PC-3 (cell line): ENCODE measurements at regions not wholly inside any gene's neighbourhood (a gene's known extent, or its start where the extent isn't known, plus 50 kb on each side); places are given as distances from the start of the nearest gene placed in this dataset.

ENCODE experiments used
- ATAC-seq: fragments of 200-7000 bp; cut with Tn5 transposase; 2 replicates; pipeline ENCODE4 v1.9.1; 2020; ENCODE audit warnings: mild to moderate bottlenecking, moderate library complexity
- BruUV-seq: library from RNA; stranded (reverse); fragments of 400-500 nt; replicated peaks from 2 replicates; lab custom pipeline; 2021; lab: Mats Ljungman, UMichigan
- CTCF ChIA-PET: fragments of 300-600 bp; sonication (Branson Sonifier 250); formaldehyde crosslinking; loops from one replicate; lab custom pipeline; 2022; ENCODE audit warnings: antibody characterized with exemption; lab: Charles Lee
- POLR2A ChIA-PET: fragments of 300-600 bp; sonication (Branson Sonifier 250); formaldehyde crosslinking; loops from one replicate; lab custom pipeline; 2022; ENCODE audit warnings: antibody characterized with exemption; ENCODE audit not compliant: unreplicated experiment; lab: Charles Lee
- DNase-seq: peaks from one replicate; pipeline ENCODE4 v3.0.0-alpha.2; 2015
- H2AFZ ChIP-seq: fragments of 300-600 bp; sonication (generic); 2 replicates; pipeline ENCODE4 v1.6.0; 2016; ENCODE audit warnings: antibody characterized with exemption, low read length
- H3F3A ChIP-seq: fragments of 300-600 bp; sonication (generic); one replicate; pipeline ENCODE4 v1.6.0; 2017; ENCODE audit warnings: antibody characterized with exemption, low read length, control low read depth, mild to moderate bottlenecking; ENCODE audit not compliant: unreplicated experiment
- H3K27ac ChIP-seq: fragments of 300-600 bp; sonication (generic); 2 replicates; pipeline ENCODE4 v1.5.1; 2016; ENCODE audit warnings: mild to moderate bottlenecking, low read length
- H3K27me3 ChIP-seq: fragments of 300-600 bp; sonication (generic); 2 replicates; pipeline ENCODE4 v1.6.1; 2016; ENCODE audit warnings: low read length, mixed read lengths
- H3K36me3 ChIP-seq: fragments of 300-600 bp; sonication (generic); 2 replicates; pipeline ENCODE4 v1.6.1; 2016; ENCODE audit warnings: low read depth, mixed run types, low read length, mixed read lengths
- H3K4me1 ChIP-seq: fragments of 300-600 bp; sonication (generic); 2 replicates; pipeline ENCODE4 v1.5.1; 2016; ENCODE audit warnings: low read length; ENCODE audit not compliant: insufficient read depth
- H3K4me2 ChIP-seq: fragments of 300-600 bp; sonication (generic); 2 replicates; pipeline ENCODE4 v1.6.0; 2016; ENCODE audit warnings: low read length
- H3K4me3 ChIP-seq: fragments of 300-600 bp; sonication (generic); 2 replicates; pipeline ENCODE4 v1.5.1; 2016; ENCODE audit warnings: mild to moderate bottlenecking, low read length, mixed read lengths
- H3K79me2 ChIP-seq: fragments of 300-600 bp; sonication (generic); 2 replicates; pipeline ENCODE4 v1.6.1; 2017; ENCODE audit warnings: low read length, mixed read lengths
- H3K9ac ChIP-seq: fragments of 300-600 bp; sonication (generic); 2 replicates; pipeline ENCODE4 v1.6.0; 2016; ENCODE audit warnings: mild to moderate bottlenecking, low read length
- H3K9me2 ChIP-seq: fragments of 300-600 bp; sonication (generic); replicated peaks from 2 replicates; pipeline ENCODE4 v1.6.1; 2016; ENCODE audit warnings: mixed run types, low read length, mixed read lengths
- H3K9me3 ChIP-seq: fragments of 300-600 bp; sonication (generic); 2 replicates; pipeline ENCODE4 v1.6.1; 2016; ENCODE audit warnings: low read length, mixed read lengths
- H4K20me1 ChIP-seq: fragments of 300-600 bp; sonication (generic); 2 replicates; pipeline ENCODE4 v1.6.1; 2016; ENCODE audit warnings: low read length, mixed read lengths
- EZH2 ChIP-seq: fragments of 300-600 bp; sonication (generic); IDR thresholded peaks from one replicate; pipeline ENCODE4 v1.6.1; 2017; ENCODE audit warnings: antibody characterized with exemption, mild to moderate bottlenecking, low read length; ENCODE audit not compliant: unreplicated experiment
- EZH2phosphoT487 ChIP-seq: fragments of 300-600 bp; sonication (generic); IDR thresholded peaks from 2 replicates; pipeline ENCODE4 v1.6.1; 2018; ENCODE audit warnings: mild to moderate bottlenecking, antibody characterized with exemption, low read length, borderline replicate concordance
- intact Hi-C: fragments of 100-400 bp; cut with micrococcal nuclease; formaldehyde crosslinking; loops from 2 replicates; pipeline ENCODE4 v1.9.0; 2023
- TF ChIP-seq, protein P1 (sequence below): fragments of 300-600 bp; sonication (generic); conservative IDR thresholded peaks from 2 replicates; pipeline ENCODE4 v1.5.1; 2017; ENCODE audit warnings: antibody characterized with exemption, low read depth, mild to moderate bottlenecking, low read length

DNA sequence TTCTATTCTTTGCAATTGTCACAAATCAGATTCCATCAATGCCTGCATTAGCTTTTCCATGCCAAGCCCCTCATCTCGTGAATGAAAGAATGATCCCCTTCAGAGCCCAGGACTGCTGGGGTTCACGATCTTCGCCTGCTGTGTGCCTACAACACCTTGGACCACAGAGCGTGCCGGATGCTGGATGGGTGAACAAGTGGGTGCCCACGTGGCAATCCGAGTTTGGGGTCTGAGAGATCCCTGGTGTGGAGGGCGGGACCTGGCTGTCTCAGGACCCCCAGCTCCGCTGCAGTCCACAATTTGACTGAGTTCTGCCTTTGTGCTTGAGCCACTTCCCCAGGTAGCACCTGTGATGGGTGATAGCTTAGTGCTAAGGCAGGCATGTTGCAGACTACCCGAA is 317.0 kb downstream of the GALR1 start:
- Histone ChIP-seq H3K4me3 (no peak overlapping the region), H3K27me3 (no peaks in the 10 kb centered on the region), H3K9me2 (no peaks in the 10 kb centered on the region), H3K9ac (no peak overlapping the region), H4K20me1 (no peaks in the 10 kb centered on the region), H3K79me2 (no peaks in the 10 kb centered on the region), H3K4me2 (no peak overlapping the region), H3F3A (no peaks in the 10 kb centered on the region), H3K27ac (no peak overlapping the region), H3K36me3 (no peaks in the 10 kb centered on the region), H3K9me3 (no peaks in the 10 kb centered on the region), H3K4me1 (no peaks in the 10 kb centered on the region), H2AFZ (no peak overlapping the region)
- ChIA-PET POLR2A (no interaction called here), CTCF (no interaction called here)
- TF ChIP-seq EZH2phosphoT487 = no peak
- no peak for TF ChIP-seq EZH2
- TF ChIP-seq, protein P1, sequence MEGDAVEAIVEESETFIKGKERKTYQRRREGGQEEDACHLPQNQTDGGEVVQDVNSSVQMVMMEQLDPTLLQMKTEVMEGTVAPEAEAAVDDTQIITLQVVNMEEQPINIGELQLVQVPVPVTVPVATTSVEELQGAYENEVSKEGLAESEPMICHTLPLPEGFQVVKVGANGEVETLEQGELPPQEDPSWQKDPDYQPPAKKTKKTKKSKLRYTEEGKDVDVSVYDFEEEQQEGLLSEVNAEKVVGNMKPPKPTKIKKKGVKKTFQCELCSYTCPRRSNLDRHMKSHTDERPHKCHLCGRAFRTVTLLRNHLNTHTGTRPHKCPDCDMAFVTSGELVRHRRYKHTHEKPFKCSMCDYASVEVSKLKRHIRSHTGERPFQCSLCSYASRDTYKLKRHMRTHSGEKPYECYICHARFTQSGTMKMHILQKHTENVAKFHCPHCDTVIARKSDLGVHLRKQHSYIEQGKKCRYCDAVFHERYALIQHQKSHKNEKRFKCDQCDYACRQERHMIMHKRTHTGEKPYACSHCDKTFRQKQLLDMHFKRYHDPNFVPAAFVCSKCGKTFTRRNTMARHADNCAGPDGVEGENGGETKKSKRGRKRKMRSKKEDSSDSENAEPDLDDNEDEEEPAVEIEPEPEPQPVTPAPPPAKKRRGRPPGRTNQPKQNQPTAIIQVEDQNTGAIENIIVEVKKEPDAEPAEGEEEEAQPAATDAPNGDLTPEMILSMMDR = no peak
- intact Hi-C loops = no loop called here
- no peak for DNase-seq
- BruUV-seq = no TSS peak
- ATAC-seq = no peak

DNA sequence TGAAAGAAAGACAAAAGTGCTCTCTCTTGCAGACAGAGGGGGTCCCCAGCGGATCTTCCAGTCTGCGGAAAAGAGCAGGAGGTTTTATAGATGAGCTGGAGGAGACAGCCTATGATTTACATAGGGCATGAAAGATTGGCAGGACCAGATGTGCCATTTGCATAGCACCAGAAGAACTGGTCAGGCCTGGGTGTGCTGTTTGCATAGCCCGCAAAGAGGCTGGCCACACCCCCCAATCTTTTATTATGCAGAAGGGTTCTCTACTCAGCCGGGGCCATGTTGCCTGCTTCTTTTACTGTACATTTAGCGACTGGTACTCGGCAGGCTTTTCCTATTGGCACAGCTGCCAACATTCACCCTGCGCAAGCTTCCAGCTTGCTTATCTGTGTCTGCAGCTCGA is 317.6 kb downstream of the GALR1 start:
- no peaks in the 10 kb centered on the region for H4K20me1 ChIP-seq
- no peak overlapping the region for H3K27ac ChIP-seq
- no peak overlapping the region for H3K4me3 ChIP-seq
- H3K4me1 ChIP-seq = no peaks in the 10 kb centered on the region
- BruUV-seq = no TSS peak
- no peaks in the 10 kb centered on the region for H3K27me3 ChIP-seq
- H3K9me2 ChIP-seq = no peaks in the 10 kb centered on the region
- no peak overlapping the region for H3K4me2 ChIP-seq
- H3K36me3 ChIP-seq = no peaks in the 10 kb centered on the region
- no peak overlapping the region for H3K9ac ChIP-seq
- no peaks in the 10 kb centered on the region for H3K79me2 ChIP-seq
- TF ChIP-seq EZH2 = no peak
- no peak for TF ChIP-seq EZH2phosphoT487
- TF ChIP-seq, protein P1 = no peak
- no peak for DNase-seq
- ChIA-PET POLR2A (no interaction called here), CTCF (no interaction called here)
- no peak overlapping the region for H2AFZ ChIP-seq
- no peaks in the 10 kb centered on the region for H3K9me3 ChIP-seq
- ATAC-seq = no peak
- intact Hi-C loops = no loop called here
- no peaks in the 10 kb centered on the region for H3F3A ChIP-seq

DNA sequence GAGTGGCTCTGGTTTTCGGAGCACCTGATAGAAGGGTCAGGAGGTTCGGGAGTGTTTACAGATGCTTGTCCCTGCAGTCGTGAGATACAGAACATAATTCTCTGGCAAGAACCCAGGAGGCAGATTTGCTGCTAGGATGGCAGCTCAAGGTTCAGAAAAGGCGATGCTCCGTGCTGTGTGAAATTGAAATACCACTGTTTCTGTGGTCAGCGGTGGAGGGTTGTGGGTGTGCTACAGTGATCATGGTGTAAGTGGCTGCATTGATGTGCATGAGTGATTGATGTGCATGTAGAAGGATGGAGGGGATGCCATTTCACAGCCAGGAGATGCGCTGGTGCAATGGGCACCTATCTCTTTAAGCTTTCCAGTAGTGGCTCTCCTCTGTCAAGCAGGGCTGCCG is 322.1 kb downstream of the GALR1 start:
- POLR2A ChIA-PET = no interaction called here
- Histone ChIP-seq H3K9me2 (no peaks in the 10 kb centered on the region), H3K27ac (no peak overlapping the region), H3K36me3 (no peaks in the 10 kb centered on the region), H3F3A (no peaks in the 10 kb centered on the region), H3K27me3 (no peaks in the 10 kb centered on the region), H3K9ac (no peak overlapping the region), H3K4me2 (no peak overlapping the region), H4K20me1 (no peaks in the 10 kb centered on the region), H3K9me3 (no peaks in the 10 kb centered on the region), H2AFZ (no peak overlapping the region), H3K4me1 (no peaks in the 10 kb centered on the region), H3K4me3 (no peak overlapping the region), H3K79me2 (no peaks in the 10 kb centered on the region)
- intact Hi-C loops = no loop called here
- CTCF ChIA-PET = no interaction called here
- TF ChIP-seq EZH2phosphoT487 = no peak
- TF ChIP-seq EZH2 = no peak
- TF ChIP-seq, protein P1 = no peak
- ATAC-seq (no peak), DNase-seq (no peak)
- no TSS peak for BruUV-seq
